ENCODE measurements at regions not wholly inside any gene's neighbourhood (a gene's known extent, or its start where the extent isn't known, plus 50 kb on each side); places are given as distances from the start of the nearest gene placed in this dataset.

DNA sequence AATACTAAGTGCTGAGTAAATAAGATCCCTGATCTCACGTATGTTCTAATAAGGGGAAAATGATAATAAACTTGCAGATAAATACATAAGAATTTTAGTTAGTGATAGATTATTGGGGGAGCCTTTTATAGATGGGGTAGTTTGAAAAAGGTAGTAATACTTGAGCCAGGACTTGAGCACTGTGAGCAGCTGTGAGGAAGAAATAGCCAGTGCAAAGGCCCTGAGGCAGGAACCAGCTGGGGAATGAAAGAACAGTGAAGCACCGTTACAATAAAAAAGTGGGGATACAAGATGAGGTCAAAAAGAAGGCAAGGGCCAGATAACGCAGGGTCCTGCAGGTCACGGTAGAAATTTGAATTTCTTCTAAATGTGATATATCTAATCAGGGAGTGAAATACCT lies 234.8 kb upstream of the ELL2 start:
- 76 to 88% (median 78%) methylated on average over 4 of the region's 4 CpGs for WGBS, 5 donors
- Histone ChIP-seq H3K36me3 (no peaks in the 10 kb centered on the region), H3K27ac (no peak overlapping the region), H3K9me3 (no peaks in the 10 kb centered on the region), H3K4me3 (no peak overlapping the region), H3K27me3 (no peaks in the 10 kb centered on the region), H3K4me1 (peaks cover 0 to 70% (median 25%) of the 10 kb centered on the region in 4 donors)
- intact Hi-C loops (cut with DNase I; ENCODE audit: low total_unique reads) = no loop called here
- DNase-seq = no peak
- TF ChIP-seq CTCF (IDR thresholded peaks at IDR 0.05) (no peak), POLR2AphosphoS5 (IDR thresholded peaks at IDR 0.05) (no peak), POLR2A (IDR thresholded peaks at IDR 0.05) (no peak), EP300 (IDR thresholded peaks at IDR 0.05) (no peak)

DNA sequence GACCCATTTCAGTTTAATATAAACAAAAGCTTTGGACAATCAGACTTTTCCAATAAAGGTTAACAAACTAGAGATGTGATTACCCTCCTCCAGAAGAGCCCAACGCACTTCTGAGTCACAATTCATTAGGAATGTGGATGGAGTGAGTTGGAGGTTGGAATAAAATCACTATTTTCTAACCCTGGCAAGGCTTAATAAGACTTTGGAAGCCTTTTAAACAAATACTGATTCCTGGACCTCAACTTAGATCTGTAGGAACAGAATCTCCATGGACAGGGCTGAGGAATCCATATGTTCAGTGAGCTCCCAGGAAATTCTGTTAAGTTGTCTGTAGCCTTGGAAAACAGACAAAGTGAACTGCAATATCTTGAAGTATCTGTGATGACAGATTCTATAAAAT lies 233.5 kb upstream of the ELL2 start:
- Histone ChIP-seq H3K9me3 (no peaks in the 10 kb centered on the region), H3K4me3 (no peak overlapping the region), H3K27me3 (no peaks in the 10 kb centered on the region), H3K36me3 (no peaks in the 10 kb centered on the region), H3K4me1 (peaks cover 0 to 60% (median 17%) of the 10 kb centered on the region in 4 donors), H3K27ac (peak overlapping the region in 1 of 5 donors; percentile 9)
- intact Hi-C loops (cut with DNase I; ENCODE audit: low total_unique reads) = no loop called here
- DNase-seq = no peak
- 26 to 59% (median 42%) methylated on average over 1 of the region's 1 CpG for WGBS, 5 donors
- TF ChIP-seq POLR2A (IDR thresholded peaks at IDR 0.05) = no peak
- no peak for TF ChIP-seq EP300 (IDR thresholded peaks at IDR 0.05)
- no peak for TF ChIP-seq CTCF (IDR thresholded peaks at IDR 0.05)
- no peak for TF ChIP-seq POLR2AphosphoS5 (IDR thresholded peaks at IDR 0.05)

DNA sequence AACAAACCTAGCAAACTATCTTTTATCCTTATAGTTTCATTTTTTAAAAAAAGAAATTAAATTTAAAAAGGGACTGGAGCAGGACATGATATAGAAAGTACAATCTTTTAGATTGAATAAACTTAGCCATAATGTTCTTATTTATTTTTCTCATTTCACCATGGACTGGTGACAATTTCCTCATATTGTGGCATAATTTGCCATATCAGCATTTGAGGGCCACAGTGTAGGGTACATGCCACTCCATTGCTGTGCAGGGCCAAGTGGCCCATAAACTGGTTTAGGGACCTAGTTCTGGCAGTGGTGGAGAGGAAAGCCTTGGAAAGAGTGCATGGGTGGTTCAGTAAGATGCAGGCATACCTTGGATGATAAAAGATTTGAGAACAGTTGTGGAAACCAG lies 232.9 kb upstream of the ELL2 start:
- intact Hi-C loops (cut with DNase I; ENCODE audit: low total_unique reads) = no loop called here
- DNase-seq = no peak

DNA sequence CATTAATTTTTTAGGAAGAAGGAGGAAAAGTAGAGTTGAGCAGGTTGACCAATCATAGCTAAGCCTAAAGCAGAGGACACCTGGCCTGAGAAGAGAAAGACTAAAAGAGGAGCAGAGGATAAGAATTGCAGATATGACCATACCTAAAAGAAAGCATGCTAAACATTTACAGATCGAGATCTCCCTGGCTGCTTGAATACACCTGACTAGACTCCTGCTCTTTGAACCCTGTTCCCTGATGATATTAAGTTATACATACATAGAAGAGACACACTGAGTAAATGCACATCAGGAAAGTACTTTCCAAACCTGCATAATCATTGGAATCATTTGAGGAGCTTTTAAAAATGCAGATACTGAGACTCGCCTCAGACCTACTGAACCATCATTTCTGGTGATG lies 232.3 kb upstream of the ELL2 start:
- WGBS, 5 donors = 83 to 95% (median 92%) methylated on average over 2 of the region's 2 CpGs
- Histone ChIP-seq H3K4me3 (no peak overlapping the region), H3K9me3 (no peaks in the 10 kb centered on the region), H3K36me3 (no peaks in the 10 kb centered on the region), H3K27me3 (no peaks in the 10 kb centered on the region), H3K4me1 (peaks cover 0 to 57% (median 16%) of the 10 kb centered on the region in 4 donors), H3K27ac (no peak overlapping the region)
- DNase-seq = no peak
- intact Hi-C loops (cut with DNase I; ENCODE audit: low total_unique reads) = no loop called here
- TF ChIP-seq POLR2AphosphoS5 (IDR thresholded peaks at IDR 0.05) (no peak), EP300 (IDR thresholded peaks at IDR 0.05) (no peak), POLR2A (IDR thresholded peaks at IDR 0.05) (no peak), CTCF (IDR thresholded peaks at IDR 0.05) (no peak)

More for the DNA sequence above, 232.9 kb upstream of the ELL2 start:
- no peaks in the 10 kb centered on the region for H3K36me3 ChIP-seq
- no peak overlapping the region for H3K4me3 ChIP-seq
- TF ChIP-seq CTCF (IDR thresholded peaks at IDR 0.05) (no peak), EP300 (IDR thresholded peaks at IDR 0.05) (no peak), POLR2AphosphoS5 (IDR thresholded peaks at IDR 0.05) (no peak), POLR2A (IDR thresholded peaks at IDR 0.05) (no peak)
- no peaks in the 10 kb centered on the region for H3K9me3 ChIP-seq
- no peaks in the 10 kb centered on the region for H3K27me3 ChIP-seq
- H3K4me1 ChIP-seq = peaks cover 0 to 60% (median 17%) of the 10 kb centered on the region in 4 donors
- peak overlapping the region in 1 of 5 donors; percentile 9 for H3K27ac ChIP-seq

Data from stomach (tissue), 8 donors.